EH (cell line): ENCODE measurements at regions not wholly inside any gene's neighbourhood (a gene's known extent, or its start where the extent isn't known, plus 50 kb on each side); places are given as distances from the start of the nearest gene placed in this dataset.
"Not testable (repeated sequence)": the region's sequence is repeated elsewhere in the genome, so short reads cannot be mapped to it uniquely, and the experiment has no call there.

Experiments
- DNase-seq: peaks from one replicate; pipeline ENCODE4 v3.0.0-alpha.2; 2015; ENCODE audit warnings: low read depth

DNA sequence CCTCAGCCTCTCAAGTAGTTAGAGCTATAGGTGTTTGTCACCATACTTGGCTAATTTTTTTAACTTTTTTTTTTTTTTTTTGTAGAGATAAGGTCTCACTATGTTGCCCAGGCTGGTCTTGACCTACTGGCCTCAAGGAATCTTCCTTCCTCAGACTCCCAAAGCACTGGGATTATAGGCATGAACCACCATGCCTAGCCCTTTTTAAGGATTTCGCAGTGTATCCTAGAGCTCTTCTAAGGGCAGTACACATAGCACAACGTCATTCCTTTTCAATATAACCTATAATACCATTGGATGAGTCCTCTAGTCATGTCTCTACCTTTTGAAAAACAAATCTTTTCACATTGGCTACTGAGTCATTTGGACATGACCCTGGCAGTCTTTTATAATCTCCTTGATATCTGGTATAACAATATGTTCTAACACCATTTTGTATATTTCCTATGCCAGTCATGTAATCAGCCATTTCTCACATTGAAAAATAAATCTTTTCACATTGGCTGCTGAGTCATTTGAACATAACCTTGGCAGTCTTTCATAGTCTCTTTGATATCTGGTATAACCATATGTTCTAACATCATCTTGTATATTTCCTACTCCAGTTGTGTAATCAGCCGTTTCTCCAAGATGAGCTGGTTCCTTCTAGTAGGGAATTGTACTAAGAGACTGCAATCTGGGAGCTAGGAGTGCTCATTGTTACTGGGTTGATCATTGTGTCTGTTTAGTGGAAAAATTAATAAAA is 944.7 kb downstream of the MCTP2 start:
- peak; percentile 10 for DNase-seq

- no peak for DNase-seq
Measured at GRCh38 chr15:95176794-95177577, 945.6 kb downstream of the MCTP2 start.

- DNase-seq: no peak
Measured at GRCh38 chr15:95180530-95180929, 949.2 kb downstream of the MCTP2 start.

- no peak for DNase-seq
Measured at GRCh38 chr15:95182091-95182490, 950.7 kb downstream of the MCTP2 start.

DNA sequence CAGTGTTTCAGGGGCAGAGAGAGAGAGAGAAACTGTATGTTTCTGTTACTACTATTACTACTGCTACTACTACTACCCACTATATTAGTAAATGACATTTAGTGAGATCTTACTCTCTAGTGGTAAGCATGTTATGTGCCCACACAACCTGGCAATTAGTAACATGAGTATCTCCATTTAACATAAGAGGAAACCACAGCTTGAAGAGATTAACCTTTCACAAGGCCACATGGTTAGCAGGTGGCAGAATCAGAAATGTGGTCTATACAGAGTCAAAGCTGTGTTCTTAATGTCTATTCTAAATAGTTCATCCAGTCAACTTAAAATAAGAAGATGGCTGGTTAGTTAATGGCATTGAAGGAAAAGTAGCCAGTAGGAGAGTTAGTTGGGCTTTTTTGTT is 961.6 kb downstream of the MCTP2 start:
- DNase-seq: no peak

- DNase-seq: no peak
Measured at GRCh38 chr15:95194746-95195145, 963.4 kb downstream of the MCTP2 start.

- DNase-seq: no peak
Measured at GRCh38 chr15:95196176-95196915, 965.0 kb downstream of the MCTP2 start.

- peak; percentile 73 for DNase-seq
Measured at GRCh38 chr15:95202569-95203349, 971.4 kb downstream of the MCTP2 start.

DNA sequence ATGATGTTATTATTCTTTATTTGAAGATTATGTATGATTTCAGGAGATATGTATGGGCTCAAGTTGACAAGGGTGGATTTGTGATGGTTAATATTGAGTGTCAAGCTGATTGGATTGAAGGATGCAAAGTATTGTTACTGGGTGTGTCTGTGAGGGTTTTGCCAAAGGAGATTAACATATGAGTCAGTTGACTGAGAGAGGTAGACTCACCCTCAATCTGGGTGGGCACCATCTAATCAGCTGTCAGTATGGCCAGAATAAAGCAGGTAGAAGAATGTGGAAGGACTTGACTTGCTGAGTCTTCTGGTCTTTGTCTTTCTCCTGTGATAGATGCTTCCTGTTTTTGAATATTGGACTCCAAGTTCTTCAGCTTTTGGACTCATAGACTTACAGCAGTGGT is 973.7 kb downstream of the MCTP2 start:
- DNase-seq: no peak

- DNase-seq: not testable (repeated sequence)
Measured at GRCh38 chr15:95205830-95206229, 974.5 kb downstream of the MCTP2 start.

- no peak for DNase-seq
Measured at GRCh38 chr15:95208071-95208470, 976.7 kb downstream of the MCTP2 start.

DNA sequence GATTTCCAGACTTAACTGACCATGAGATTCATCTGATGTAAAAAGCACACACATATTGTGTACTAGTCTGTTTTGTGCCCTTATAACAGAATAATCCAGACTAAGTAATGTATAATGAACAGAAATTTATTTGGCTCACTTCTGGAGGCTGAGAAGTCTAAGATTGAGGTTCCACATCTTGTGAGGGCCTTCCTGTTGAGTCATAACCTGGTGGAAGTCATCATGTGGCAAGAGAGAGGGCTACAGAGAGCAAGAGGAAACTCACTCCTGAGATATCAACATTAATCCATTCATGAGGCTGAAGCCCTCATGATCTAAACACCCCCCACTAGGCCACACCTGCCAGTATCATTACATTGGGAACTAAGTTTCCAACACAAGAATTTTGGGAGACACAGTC is 977.6 kb downstream of the MCTP2 start:
- DNase-seq: peak; percentile 26

DNA sequence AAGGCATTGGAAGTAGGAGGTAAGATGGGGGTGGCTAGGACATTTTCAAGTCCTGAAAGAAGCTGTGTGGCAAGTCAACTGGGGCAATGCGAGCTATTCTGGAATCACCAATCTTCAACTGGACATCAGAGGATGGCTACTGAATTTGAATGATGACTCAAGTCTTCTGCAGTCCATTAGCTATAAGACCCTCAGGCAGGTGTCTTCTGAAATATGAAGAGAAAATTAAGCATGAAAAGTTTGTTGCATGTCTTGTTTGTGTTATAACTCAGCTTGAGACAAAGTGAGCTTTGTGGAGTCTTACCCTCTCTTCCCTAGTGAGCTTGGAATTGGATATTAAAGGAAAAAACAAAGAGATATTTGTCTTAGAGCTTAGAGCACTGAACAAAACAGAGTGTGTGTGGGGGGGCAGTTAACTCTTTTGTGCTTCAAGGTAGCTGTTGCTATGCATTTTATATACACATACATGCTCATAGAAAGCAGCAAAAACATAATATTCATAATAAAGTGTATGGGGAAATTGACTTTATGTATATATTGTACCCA is 979.1 kb downstream of the MCTP2 start:
- DNase-seq: no peak

DNA sequence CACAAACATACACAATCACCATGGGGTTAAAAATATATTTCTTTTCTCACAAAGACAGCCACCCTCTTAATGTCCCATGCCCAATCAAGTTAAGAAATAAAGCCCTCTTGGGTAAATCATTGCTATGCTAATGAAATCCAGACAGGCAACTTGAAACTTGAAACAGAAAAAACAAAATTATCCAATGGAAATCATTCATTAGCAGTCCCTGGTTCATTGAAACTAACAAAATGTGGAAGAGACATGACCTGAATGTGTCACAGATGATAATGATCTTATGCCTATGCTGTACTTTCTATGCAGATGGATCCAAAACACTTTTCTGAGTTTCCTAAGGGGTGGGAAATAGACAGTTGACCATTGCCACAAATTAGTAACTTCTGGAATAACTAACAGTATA is 983.7 kb downstream of the MCTP2 start:
- no peak for DNase-seq

GRCh38 chr15:95226835-95227234 is 995.5 kb downstream of the MCTP2 start:
- DNase-seq: no peak

GRCh38 chr15:95227235-95227634 is 995.9 kb downstream of the MCTP2 start:
- no peak for DNase-seq

DNA sequence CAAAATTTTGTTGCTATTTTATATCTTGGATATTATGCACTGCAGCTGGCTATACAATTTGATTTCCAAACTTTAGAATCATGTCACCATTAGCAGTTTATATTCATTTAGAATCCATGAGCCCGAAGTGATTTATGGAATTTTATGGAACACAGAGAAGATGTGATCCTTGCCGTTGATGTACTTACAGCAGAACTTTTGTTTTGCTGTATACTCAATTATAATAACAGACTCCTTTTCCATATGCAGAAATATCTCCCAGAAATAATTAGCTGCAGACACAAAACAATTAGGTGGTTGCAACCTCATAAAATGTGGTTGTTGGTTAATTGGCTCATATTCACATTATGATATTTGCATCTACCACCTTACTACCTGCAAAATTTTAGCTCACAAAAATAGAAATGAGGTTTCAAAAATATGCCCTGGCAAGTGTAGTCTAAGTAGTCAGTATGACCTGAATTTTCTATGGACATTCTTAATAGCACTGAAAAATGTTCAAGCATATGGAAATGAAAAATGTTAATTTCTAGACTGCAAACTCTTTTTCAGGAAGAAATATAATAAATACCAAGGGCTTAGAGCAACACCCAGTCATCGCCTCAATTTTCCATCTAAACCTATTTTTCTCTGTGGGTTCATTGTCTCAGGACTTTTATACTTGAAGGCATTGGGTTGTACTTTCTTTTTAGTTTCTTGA is 997.6 kb downstream of the MCTP2 start:
- no peak for DNase-seq

GRCh38 chr15:95235033-95235432 is 1003.7 kb downstream of the MCTP2 start:
- DNase-seq: no peak

DNA sequence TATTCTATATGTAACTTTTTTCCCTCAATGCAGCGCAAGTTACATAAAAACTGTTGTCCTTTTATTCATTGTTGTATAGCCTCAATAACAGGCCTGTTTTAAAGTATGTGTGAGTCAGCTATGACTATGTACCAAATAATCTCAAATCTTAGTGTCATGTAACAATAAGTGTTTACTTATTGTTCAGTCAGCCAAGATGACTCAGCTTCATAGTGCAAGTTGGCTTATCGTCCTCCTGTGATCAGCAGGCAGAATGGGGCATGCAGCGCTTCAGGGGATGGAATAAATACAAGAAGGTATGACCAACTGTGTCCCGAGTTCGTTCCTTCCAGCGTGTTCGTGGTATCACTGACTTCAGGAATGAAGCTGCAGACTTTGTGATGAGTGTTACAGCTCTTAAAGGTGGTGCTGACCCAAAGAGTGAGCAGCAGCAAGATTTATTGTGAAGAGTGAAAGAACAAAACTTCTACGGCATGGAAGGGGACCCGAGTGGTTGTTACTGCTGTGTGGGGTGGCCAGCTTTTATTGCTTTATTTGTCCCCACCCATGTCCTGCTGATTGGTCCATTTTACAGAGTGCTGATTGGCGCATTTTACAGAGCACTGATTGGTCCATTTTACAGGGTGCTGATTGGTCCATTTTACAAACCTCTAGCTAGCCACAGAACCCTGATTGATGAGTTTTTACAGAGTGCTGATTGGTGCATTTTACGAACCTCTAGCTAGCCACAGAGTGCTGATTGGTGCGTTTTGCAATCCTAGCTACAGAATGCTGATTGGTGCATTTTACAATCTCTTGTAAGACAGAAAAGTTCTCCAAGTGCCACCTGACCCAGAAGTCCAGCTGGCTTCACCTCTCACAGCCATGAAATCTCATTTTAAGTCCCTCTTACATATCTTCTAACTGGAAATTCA is 1016.0 kb downstream of the MCTP2 start:
- DNase-seq: peak; percentile 98

- DNase-seq: no peak
Measured at GRCh38 chr15:95249524-95249923, 1018.2 kb downstream of the MCTP2 start.
